ENCODE measurements at regions not wholly inside any gene's neighbourhood (a gene's known extent, or its start where the extent isn't known, plus 50 kb on each side); places are given as distances from the start of the nearest gene placed in this dataset.

GRCh38 chr15:93265111-93265556 lies 176.1 kb upstream of the RGMA start:
- H3K36me3 Mint-ChIP-seq (ENCODE audit: low read depth), result peaks cover 2% of the 10 kb centered on the region
- H3K4me1 Mint-ChIP-seq, result peaks cover 35% of the 10 kb centered on the region
- TF ChIP-seq CTCF (conservative IDR thresholded peaks at IDR 0.05), result no peak
- H3K9me3 Mint-ChIP-seq, result no peaks in the 10 kb centered on the region
- peaks cover 46% of the 10 kb centered on the region for H3K9me3 ChIP-seq (ENCODE audit: control insufficient read depth, low read length)
- H3K9ac ChIP-seq (ENCODE audit: extremely low read depth, low read length, poor library complexity, severe bottlenecking), result no peak overlapping the region
- H3K36me3 ChIP-seq (ENCODE audit: control insufficient read depth, insufficient read depth, low read length), result no peaks in the 10 kb centered on the region
- H3K27me3 ChIP-seq (ENCODE audit: control insufficient read depth, insufficient read depth, low read length, poor library complexity, severe bottlenecking), result no peaks in the 10 kb centered on the region
- no peak for DNase-seq
- no peak overlapping the region for H3K27ac Mint-ChIP-seq
- peak overlapping the region; percentile 19 for H3K4me3 ChIP-seq (ENCODE audit: low read length)
- H3K4me3 Mint-ChIP-seq, result no peak overlapping the region
- no peak overlapping the region for H3K27ac ChIP-seq (ENCODE audit: low read depth, low read length)
- WGBS, 2 experiments (ENCODE audit: insufficient coverage in 1 of 2, insufficient read length in 1 of 2), result 83 to 84% methylated on average over 7 of the region's 7 CpGs
- no peaks in the 10 kb centered on the region for H3K27me3 Mint-ChIP-seq (ENCODE audit: insufficient read depth)
- H3K4me1 ChIP-seq (ENCODE audit: control insufficient read depth, insufficient read depth, low read length), result peaks cover 16% of the 10 kb centered on the region

GRCh38 chr15:93261845-93262244 lies 172.8 kb upstream of the RGMA start:
- no peak overlapping the region for H3K27ac ChIP-seq (ENCODE audit: low read depth, low read length)
- H3K27ac Mint-ChIP-seq, result no peak overlapping the region
- no peaks in the 10 kb centered on the region for H3K36me3 Mint-ChIP-seq (ENCODE audit: low read depth)
- H3K36me3 ChIP-seq (ENCODE audit: control insufficient read depth, insufficient read depth, low read length), result no peaks in the 10 kb centered on the region
- H3K9me3 ChIP-seq (ENCODE audit: control insufficient read depth, low read length), result peaks cover 23% of the 10 kb centered on the region
- H3K4me1 Mint-ChIP-seq, result peaks cover 40% of the 10 kb centered on the region
- no peak for TF ChIP-seq CTCF (conservative IDR thresholded peaks at IDR 0.05)
- no peaks in the 10 kb centered on the region for H3K27me3 ChIP-seq (ENCODE audit: control insufficient read depth, insufficient read depth, low read length, poor library complexity, severe bottlenecking)
- H3K4me1 ChIP-seq (ENCODE audit: control insufficient read depth, insufficient read depth, low read length), result peaks cover 16% of the 10 kb centered on the region
- no peaks in the 10 kb centered on the region for H3K27me3 Mint-ChIP-seq (ENCODE audit: insufficient read depth)
- H3K4me3 ChIP-seq (ENCODE audit: low read length), result no peak overlapping the region
- no peak for DNase-seq
- no peaks in the 10 kb centered on the region for H3K9me3 Mint-ChIP-seq
- 87% methylated on average over 4 of the region's 4 CpGs for WGBS, 2 experiments (ENCODE audit: insufficient coverage in 1 of 2, insufficient read length in 1 of 2)
- no peak overlapping the region for H3K4me3 Mint-ChIP-seq
- no peak overlapping the region for H3K9ac ChIP-seq (ENCODE audit: extremely low read depth, low read length, poor library complexity, severe bottlenecking)

DNA sequence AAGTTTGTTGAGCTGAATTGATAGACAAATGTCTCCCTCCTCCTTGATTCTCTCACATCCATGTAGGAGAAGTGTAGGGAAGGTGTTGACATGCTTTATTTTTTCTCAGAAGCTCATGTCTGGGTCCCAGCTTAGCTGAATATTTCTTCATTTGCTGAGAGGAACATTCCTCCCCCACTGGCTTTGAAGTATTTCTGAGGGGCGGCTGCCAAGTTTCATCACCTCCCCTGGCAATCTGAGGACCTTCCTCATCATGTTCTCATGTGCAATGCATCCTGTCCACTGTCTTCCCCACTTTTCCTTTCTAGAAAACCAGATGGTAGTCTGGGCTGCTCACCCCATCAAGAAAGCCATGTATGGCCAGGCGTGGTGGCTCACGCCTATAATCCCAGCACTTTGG lies 168.9 kb upstream of the RGMA start:
- H3K4me3 ChIP-seq (ENCODE audit: low read length), result no peak overlapping the region
- H3K4me1 ChIP-seq (ENCODE audit: control insufficient read depth, insufficient read depth, low read length), result no peaks in the 10 kb centered on the region
- H3K27ac Mint-ChIP-seq, result no peak overlapping the region
- H3K36me3 Mint-ChIP-seq (ENCODE audit: low read depth), result no peaks in the 10 kb centered on the region
- H3K4me3 Mint-ChIP-seq, result no peak overlapping the region
- DNase-seq, result no peak
- H3K27ac ChIP-seq (ENCODE audit: low read depth, low read length), result no peak overlapping the region
- H3K36me3 ChIP-seq (ENCODE audit: control insufficient read depth, insufficient read depth, low read length), result no peaks in the 10 kb centered on the region
- peaks cover 4% of the 10 kb centered on the region for H3K27me3 Mint-ChIP-seq (ENCODE audit: insufficient read depth)
- H3K9me3 Mint-ChIP-seq, result no peaks in the 10 kb centered on the region
- no peak overlapping the region for H3K9ac ChIP-seq (ENCODE audit: extremely low read depth, low read length, poor library complexity, severe bottlenecking)
- peaks cover 9% of the 10 kb centered on the region for H3K9me3 ChIP-seq (ENCODE audit: control insufficient read depth, low read length)
- WGBS, 2 experiments (ENCODE audit: insufficient coverage in 1 of 2, insufficient read length in 1 of 2), result 84 to 95% methylated on average over 2 to 3 of the region's 3 CpGs
- H3K27me3 ChIP-seq (ENCODE audit: control insufficient read depth, insufficient read depth, low read length, poor library complexity, severe bottlenecking), result no peaks in the 10 kb centered on the region
- peaks cover 21% of the 10 kb centered on the region for H3K4me1 Mint-ChIP-seq
- TF ChIP-seq CTCF (conservative IDR thresholded peaks at IDR 0.05), result no peak

Measured in endodermal cell (in vitro differentiated cells).